ENCODE measurements at regions not wholly inside any gene's neighbourhood (a gene's known extent, or its start where the extent isn't known, plus 50 kb on each side); places are given as distances from the start of the nearest gene placed in this dataset.

DNA sequence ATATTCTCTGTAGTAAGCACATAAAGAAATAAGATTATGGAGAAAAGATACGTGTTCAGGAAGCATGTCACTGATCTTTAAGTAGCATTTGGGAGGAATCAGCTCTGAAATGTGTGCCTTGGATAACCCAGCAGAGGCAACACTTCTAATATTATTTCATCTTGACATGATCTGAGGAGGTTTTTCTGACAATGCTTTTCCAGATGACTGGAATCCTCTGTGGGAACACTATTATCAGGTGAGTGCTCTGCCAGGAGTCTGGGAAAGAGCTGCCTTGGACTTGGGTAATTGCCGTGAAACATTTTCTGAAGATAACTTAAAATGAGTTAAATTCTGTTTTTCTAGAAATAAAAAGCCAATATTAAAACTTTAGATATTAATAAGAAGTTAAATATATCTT, 78.2 kb upstream of the QRFPR start:
- Mint-ChIP-seq H3K9me3 (no peaks in the 10 kb centered on the region), H3K27ac (no peak overlapping the region), H3K27me3 (ENCODE audit: insufficient read depth) (peaks cover 1% of the 10 kb centered on the region), H3K36me3 (ENCODE audit: low read depth) (no peaks in the 10 kb centered on the region), H3K4me3 (no peak overlapping the region), H3K4me1 (peaks cover 49% of the 10 kb centered on the region)
- Histone ChIP-seq H3K27ac (ENCODE audit: low read depth, low read length) (no peak overlapping the region), H3K36me3 (ENCODE audit: control insufficient read depth, insufficient read depth, low read length) (no peaks in the 10 kb centered on the region), H3K4me1 (ENCODE audit: control insufficient read depth, insufficient read depth, low read length) (peaks cover 12% of the 10 kb centered on the region), H3K9me3 (ENCODE audit: control insufficient read depth, low read length) (no peaks in the 10 kb centered on the region), H3K27me3 (ENCODE audit: control insufficient read depth, insufficient read depth, low read length, poor library complexity, severe bottlenecking) (no peaks in the 10 kb centered on the region), H3K9ac (ENCODE audit: extremely low read depth, low read length, poor library complexity, severe bottlenecking) (no peak overlapping the region), H3K4me3 (ENCODE audit: low read length) (no peak overlapping the region)
- TF ChIP-seq, protein P1, sequence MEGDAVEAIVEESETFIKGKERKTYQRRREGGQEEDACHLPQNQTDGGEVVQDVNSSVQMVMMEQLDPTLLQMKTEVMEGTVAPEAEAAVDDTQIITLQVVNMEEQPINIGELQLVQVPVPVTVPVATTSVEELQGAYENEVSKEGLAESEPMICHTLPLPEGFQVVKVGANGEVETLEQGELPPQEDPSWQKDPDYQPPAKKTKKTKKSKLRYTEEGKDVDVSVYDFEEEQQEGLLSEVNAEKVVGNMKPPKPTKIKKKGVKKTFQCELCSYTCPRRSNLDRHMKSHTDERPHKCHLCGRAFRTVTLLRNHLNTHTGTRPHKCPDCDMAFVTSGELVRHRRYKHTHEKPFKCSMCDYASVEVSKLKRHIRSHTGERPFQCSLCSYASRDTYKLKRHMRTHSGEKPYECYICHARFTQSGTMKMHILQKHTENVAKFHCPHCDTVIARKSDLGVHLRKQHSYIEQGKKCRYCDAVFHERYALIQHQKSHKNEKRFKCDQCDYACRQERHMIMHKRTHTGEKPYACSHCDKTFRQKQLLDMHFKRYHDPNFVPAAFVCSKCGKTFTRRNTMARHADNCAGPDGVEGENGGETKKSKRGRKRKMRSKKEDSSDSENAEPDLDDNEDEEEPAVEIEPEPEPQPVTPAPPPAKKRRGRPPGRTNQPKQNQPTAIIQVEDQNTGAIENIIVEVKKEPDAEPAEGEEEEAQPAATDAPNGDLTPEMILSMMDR (conservative IDR thresholded peaks at IDR 0.05) = no peak
- DNase-seq = no peak
- WGBS, 2 experiments (ENCODE audit: insufficient coverage in 1 of 2, insufficient read length in 1 of 2) = 93 to 100% methylated on average over 1 to 2 of the region's 2 CpGs

GRCh38 chr4:121457278-121457875, 76.6 kb upstream of the QRFPR start:
- H3K27me3 ChIP-seq (ENCODE audit: control insufficient read depth, insufficient read depth, low read length, poor library complexity, severe bottlenecking) = no peaks in the 10 kb centered on the region
- H3K4me3 Mint-ChIP-seq = no peak overlapping the region
- peaks cover 10% of the 10 kb centered on the region for H3K4me1 ChIP-seq (ENCODE audit: control insufficient read depth, insufficient read depth, low read length)
- WGBS, 2 experiments (ENCODE audit: insufficient coverage in 1 of 2, insufficient read length in 1 of 2) = 90 to 92% methylated on average over 6 to 7 of the region's 7 CpGs
- no peaks in the 10 kb centered on the region for H3K9me3 Mint-ChIP-seq
- no peak overlapping the region for H3K27ac Mint-ChIP-seq
- peaks cover 42% of the 10 kb centered on the region for H3K4me1 Mint-ChIP-seq
- DNase-seq = no peak
- no peak overlapping the region for H3K27ac ChIP-seq (ENCODE audit: low read depth, low read length)
- H3K36me3 ChIP-seq (ENCODE audit: control insufficient read depth, insufficient read depth, low read length) = no peaks in the 10 kb centered on the region
- H3K36me3 Mint-ChIP-seq (ENCODE audit: low read depth) = no peaks in the 10 kb centered on the region
- no peaks in the 10 kb centered on the region for H3K27me3 Mint-ChIP-seq (ENCODE audit: insufficient read depth)
- TF ChIP-seq, protein P1 (conservative IDR thresholded peaks at IDR 0.05) = no peak
- H3K9ac ChIP-seq (ENCODE audit: extremely low read depth, low read length, poor library complexity, severe bottlenecking) = no peak overlapping the region
- H3K9me3 ChIP-seq (ENCODE audit: control insufficient read depth, low read length) = no peaks in the 10 kb centered on the region
- no peak overlapping the region for H3K4me3 ChIP-seq (ENCODE audit: low read length)

DNA sequence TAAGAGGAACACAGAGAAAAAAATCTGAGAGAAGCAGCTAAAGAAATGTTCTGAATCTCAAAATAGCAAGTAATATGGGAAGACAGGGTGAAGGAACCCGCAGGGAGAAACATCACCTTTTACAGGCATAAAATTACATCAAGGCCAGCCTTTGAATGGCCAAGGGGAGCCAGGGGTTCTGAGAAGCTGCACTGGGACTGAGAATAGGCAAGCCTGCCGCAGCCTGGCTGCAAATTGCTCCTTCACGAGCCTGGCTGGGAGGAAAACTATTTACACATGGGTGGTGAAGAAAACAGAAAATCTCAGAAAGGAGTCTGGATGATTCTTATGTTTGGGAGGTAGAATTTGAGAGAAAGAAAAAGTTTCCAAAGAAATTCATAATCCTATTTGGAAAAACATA, 74.5 kb upstream of the QRFPR start:
- Histone ChIP-seq H3K27ac (ENCODE audit: low read depth, low read length) (no peak overlapping the region), H3K4me3 (ENCODE audit: low read length) (no peak overlapping the region), H3K27me3 (ENCODE audit: control insufficient read depth, insufficient read depth, low read length, poor library complexity, severe bottlenecking) (no peaks in the 10 kb centered on the region), H3K36me3 (ENCODE audit: control insufficient read depth, insufficient read depth, low read length) (no peaks in the 10 kb centered on the region), H3K4me1 (ENCODE audit: control insufficient read depth, insufficient read depth, low read length) (peaks cover 1% of the 10 kb centered on the region), H3K9me3 (ENCODE audit: control insufficient read depth, low read length) (no peaks in the 10 kb centered on the region), H3K9ac (ENCODE audit: extremely low read depth, low read length, poor library complexity, severe bottlenecking) (no peak overlapping the region)
- Mint-ChIP-seq H3K9me3 (no peaks in the 10 kb centered on the region), H3K27me3 (ENCODE audit: insufficient read depth) (no peaks in the 10 kb centered on the region), H3K4me1 (peaks cover 27% of the 10 kb centered on the region), H3K36me3 (ENCODE audit: low read depth) (no peaks in the 10 kb centered on the region), H3K4me3 (no peak overlapping the region), H3K27ac (no peak overlapping the region)
- TF ChIP-seq, protein P1 (conservative IDR thresholded peaks at IDR 0.05) = no peak
- 63% methylated on average over 3 of the region's 3 CpGs; no CpG with 5 or more reads in 1 of the 2 experiments for WGBS, 2 experiments (ENCODE audit: insufficient coverage in 1 of 2, insufficient read length in 1 of 2)
- DNase-seq = no peak

Measured in endodermal cell (in vitro differentiated cells).